GM18873 (cell line): ENCODE measurements at regions not wholly inside any gene's neighbourhood (a gene's known extent, or its start where the extent isn't known, plus 50 kb on each side); places are given as distances from the start of the nearest gene placed in this dataset.

Experiments used
- ATAC-seq: cut with Tn5 transposase; IDR thresholded peaks from one replicate; pipeline ENCODE4 v1.9.1; 2021; ENCODE audit warnings: mild to moderate bottlenecking, moderate library complexity, moderate number of reproducible peaks; ENCODE audit not compliant: unreplicated experiment, low FRiP score

GRCh38 chr12:41784957-41785356 is 359.7 kb downstream of the GXYLT1 start:
- ATAC-seq = no peak

DNA sequence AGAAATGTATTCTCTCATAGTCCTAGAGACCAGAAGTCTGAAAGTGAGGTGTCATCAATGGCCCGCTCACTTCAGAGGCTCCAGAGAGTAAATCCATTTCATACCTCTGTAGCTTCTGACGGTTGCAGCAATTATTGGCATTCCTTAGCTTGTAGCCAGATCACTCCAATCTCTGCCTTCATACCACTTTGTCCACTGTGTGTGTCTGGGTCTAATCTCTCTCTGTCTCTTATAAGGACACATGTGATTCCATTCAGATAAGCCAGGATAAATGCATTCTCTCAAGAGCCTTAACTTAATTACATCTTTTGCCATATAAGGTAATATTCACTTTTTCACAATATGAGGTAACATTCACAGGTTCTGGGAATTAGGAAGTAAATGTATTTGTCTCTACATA is 365.7 kb downstream of the GXYLT1 start:
- ATAC-seq = no peak

DNA sequence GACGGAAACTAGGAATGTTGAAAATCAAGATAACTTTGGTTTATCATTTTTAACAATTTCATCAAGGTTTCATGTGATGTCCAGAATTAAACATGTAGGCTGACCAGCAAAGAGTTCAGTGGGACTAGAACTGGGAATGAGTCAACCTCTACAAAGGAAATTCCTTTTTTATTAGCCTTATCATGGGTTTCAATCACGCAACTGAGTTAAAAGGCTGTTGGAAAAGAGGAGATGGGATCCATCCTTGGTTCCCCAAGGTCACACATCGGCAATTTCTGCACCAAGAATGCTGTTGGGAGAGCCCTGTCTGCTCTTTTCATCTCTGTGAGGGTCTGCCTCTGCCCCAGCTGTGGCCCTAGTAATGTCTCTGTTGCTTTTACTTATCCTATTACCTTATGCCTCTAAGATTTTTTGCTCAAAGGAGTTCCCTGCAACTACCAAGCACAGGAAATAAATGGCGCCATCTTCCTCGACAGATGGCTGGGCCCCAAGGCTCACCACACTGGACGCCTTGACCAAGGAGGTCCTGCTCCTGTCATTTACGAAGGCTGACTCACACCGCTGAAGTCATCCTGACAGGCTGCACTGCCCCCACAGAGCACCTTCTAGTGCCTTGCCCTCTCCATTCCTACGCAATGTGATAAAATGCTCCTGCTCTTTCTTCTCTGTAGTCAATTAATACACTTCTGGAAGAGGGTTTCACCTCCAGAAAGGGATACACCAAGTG is 367.4 kb downstream of the GXYLT1 start:
- ATAC-seq = no peak

- ATAC-seq = no peak
Measured at GRCh38 chr12:41772478-41772877, 372.2 kb downstream of the GXYLT1 start.

DNA sequence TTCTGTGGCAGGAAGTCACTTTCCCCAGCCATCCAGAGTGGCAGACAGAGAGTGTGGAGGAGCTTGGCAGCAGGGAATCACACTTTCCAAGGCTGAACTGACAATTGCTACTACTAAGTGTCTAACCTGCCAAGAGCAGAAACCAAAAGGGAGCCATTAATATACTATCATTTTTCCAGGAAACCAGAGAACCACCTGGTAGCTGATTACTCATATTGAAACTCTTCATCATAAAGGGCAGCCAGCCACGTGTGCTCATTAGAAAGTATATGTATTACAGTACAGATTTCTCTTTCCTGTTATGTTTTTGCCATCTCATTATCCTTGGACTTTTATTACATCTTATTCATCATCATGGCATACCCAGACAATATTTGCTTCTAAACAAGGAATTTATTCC is 374.9 kb downstream of the GXYLT1 start:
- peak; percentile 85 for ATAC-seq

- ATAC-seq = no peak
Measured at GRCh38 chr12:41768456-41768855, 376.2 kb downstream of the GXYLT1 start.

- no peak for ATAC-seq
Measured at GRCh38 chr12:41762691-41763090, 382.0 kb downstream of the GXYLT1 start.

GRCh38 chr12:41745593-41745992 is 399.1 kb downstream of the GXYLT1 start:
- no peak for ATAC-seq

DNA sequence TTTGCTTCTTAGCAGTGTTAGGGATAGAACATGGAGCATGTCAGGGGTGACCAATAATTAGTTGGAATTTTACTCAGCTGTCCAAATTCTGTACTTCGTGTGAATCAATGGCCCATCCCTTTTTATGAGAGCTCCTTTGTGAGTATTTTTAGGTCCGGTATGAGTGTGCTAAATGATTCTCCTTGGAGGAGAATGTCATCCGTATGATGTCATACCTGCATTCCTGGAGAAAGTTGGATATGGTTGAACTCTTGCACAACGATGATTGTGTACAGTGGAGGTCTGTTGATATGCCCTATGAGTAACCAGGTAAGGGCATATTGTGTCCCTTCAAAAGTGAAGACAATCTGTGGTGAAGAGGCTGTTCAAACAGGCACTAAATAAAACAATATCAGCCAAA is 400.8 kb downstream of the GXYLT1 start:
- no peak for ATAC-seq

DNA sequence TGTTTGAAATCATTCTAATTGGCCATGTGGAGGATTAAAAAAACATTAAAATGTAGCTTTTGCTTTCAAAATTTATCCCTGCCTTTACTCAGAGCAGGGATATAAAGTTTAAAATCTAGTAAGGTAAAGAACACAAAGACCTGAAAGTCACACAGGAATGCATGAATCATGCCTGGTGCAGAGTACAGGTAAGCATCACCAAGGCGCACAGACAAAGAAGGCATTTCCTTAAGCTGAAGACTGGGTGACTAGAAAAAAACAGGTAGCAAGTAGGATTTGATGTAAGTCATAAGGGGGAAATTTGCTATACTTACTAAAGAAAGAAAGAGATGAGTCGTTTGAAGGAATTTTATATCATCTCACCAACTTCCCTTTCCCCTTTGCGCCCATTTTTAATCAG is 405.6 kb downstream of the GXYLT1 start:
- no peak for ATAC-seq

DNA sequence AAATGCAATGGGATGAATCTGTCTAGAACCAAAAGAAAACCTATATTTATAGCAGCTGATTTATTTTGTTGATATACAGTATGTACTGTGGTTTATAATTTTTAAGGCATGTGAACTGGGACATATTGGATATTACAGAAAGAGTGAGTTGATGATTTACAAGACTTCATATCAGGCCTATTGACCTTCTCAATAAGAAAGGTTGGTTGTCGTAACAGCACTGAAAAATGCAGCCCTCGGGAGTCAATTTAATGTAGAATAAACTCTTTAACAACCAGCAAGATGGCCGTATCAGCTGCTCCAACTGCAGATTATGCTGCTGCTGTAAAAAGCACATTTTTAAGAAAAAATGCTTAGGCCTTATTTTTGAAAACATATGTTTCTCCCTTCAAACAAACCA is 407.3 kb downstream of the GXYLT1 start:
- no peak for ATAC-seq

GRCh38 chr12:41736436-41736835 is 408.2 kb downstream of the GXYLT1 start:
- no peak for ATAC-seq

DNA sequence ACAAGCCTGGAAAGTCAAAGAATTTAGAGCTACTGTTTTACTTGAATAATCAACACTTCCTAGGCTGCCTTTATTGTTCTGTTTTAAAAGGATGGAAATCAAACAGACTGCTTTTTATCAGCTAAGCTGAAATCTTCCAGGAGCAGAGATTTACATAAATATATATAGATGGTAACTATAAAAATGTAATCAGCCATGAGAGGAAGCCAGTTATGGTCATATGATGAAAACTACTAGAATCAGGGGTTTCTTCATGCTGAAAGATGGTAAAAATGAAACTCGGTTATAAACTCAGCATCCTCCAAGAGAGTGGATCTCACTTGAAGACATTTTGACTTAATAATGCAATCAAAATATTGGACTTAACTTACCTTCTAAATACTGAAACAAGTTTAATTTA is 413.0 kb downstream of the GXYLT1 start:
- no peak for ATAC-seq

DNA sequence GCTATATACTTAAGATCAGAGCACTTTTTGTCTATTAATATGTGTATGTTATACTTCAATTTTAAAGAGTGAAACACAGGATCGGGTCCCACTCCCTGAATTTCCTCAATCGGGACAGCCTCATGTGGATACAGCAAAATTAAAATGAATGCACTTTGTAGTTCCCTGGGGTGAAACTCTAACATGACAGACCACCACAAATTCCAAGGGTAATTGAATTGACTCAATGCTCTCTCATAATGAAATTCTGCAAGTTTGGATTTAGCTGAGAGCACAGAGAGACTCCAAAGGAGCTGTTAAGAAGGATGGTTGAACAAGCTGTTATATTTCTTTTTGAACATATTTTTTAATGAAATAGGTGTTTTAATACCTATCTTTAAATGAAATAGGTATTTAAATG is 413.6 kb downstream of the GXYLT1 start:
- ATAC-seq = no peak

GRCh38 chr12:41724216-41724615 is 420.5 kb downstream of the GXYLT1 start:
- ATAC-seq = no peak

DNA sequence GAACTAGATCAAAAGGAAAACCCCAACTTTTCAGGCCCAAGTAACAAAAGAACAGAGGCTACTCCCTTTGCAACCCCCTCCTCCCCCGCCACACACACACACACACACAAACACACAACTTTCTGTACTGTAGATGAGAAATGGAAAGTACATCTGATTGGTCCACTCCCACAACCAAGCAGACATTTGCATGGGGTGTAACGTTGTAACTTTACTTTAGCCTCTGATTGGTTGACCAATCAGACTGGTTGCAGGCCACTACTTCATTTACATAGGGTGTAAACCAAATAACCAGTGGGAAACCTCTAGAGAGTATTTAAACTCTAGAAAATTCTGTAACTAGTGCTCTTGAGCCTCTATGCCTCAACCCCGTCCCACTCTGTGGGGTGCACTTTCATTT is 425.5 kb downstream of the GXYLT1 start:
- no peak for ATAC-seq

GRCh38 chr12:41715256-41715655 is 429.4 kb downstream of the GXYLT1 start:
- ATAC-seq = no peak

GRCh38 chr12:41709463-41710285 is 435.0 kb downstream of the GXYLT1 start:
- ATAC-seq = no peak

GRCh38 chr12:41709012-41709411 is 435.7 kb downstream of the GXYLT1 start:
- no peak for ATAC-seq

DNA sequence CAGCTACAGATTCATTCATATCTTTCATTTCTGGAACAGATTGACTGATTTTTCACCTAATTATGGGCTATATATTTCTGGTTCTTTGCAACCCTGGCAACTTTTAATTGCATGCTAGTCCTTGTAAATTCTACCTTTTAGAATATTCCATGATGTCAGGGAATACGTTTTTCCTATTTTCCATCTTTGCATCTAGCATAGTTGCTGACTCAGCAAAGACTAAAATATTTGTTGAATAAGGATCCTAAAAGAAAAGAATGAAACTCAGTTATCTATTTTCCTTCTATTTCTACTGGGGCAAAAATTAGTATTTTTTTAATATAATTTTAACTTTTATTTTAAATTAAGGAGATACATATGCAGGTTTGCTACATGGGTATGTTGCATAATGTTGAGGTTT is 438.3 kb downstream of the GXYLT1 start:
- ATAC-seq = no peak

DNA sequence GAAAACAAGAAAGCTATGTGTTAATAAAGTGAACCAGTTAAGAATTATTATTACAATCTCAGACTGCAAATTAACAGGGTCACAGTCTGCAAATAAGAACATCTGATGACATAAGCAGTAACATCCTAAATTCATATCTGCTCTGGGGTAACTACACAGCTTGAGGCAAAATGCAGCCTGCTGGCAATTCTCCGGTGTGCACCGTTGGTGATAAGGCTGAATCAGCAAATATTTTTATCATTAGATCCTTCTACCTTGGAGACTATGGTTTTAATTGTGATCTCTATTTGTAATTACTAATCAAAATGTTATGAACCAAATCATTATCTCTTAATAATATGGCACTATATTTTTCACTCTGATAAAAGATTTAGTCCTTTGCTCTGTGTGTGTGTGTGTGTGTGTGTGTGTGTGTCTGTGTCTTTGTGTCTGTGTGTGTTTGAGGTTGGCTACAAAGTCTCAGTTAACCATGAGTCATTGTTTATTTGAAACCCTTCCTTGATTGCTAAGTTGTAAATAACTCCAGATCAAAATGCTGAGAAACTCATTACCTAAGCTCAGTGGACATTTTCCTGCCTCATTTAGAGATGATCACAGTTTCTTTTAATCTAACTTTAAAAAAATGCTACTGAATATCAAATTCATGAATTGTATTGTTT is 442.6 kb downstream of the GXYLT1 start:
- no peak for ATAC-seq
